ENCODE measurements at regions not wholly inside any gene's neighbourhood (a gene's known extent, or its start where the extent isn't known, plus 50 kb on each side); places are given as distances from the start of the nearest gene placed in this dataset.

DNA sequence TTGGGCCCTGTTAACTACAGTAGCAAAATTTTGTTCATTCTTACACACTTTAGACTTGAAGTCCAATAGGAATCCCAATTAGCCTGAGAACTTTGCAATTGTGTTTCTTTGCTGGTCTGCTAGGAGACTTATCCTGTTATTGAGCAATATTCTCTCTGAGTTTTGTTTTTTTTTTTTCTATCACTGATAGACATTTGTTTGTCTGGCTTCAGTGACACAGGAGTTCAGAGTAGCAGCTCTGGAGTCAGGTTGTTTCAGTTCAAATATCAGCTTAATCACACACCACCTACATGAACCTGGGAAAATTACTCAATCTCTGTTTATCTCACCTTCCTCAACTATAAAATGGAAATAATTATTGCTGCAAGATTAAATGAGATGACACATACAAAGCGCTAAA, 360.2 kb upstream of the POU3F3 start:
- no peak for DNase-seq (ENCODE audit: low read depth)
- no peak overlapping the region for H3K4me3 ChIP-seq (ENCODE audit: low read depth, low read length)
- TF ChIP-seq, protein P1, sequence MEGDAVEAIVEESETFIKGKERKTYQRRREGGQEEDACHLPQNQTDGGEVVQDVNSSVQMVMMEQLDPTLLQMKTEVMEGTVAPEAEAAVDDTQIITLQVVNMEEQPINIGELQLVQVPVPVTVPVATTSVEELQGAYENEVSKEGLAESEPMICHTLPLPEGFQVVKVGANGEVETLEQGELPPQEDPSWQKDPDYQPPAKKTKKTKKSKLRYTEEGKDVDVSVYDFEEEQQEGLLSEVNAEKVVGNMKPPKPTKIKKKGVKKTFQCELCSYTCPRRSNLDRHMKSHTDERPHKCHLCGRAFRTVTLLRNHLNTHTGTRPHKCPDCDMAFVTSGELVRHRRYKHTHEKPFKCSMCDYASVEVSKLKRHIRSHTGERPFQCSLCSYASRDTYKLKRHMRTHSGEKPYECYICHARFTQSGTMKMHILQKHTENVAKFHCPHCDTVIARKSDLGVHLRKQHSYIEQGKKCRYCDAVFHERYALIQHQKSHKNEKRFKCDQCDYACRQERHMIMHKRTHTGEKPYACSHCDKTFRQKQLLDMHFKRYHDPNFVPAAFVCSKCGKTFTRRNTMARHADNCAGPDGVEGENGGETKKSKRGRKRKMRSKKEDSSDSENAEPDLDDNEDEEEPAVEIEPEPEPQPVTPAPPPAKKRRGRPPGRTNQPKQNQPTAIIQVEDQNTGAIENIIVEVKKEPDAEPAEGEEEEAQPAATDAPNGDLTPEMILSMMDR (IDR thresholded peaks at IDR 0.05; ENCODE audit: insufficient read depth, low read depth, low read length, missing control alignments), result no peak

- no peak overlapping the region for H3K4me3 ChIP-seq (ENCODE audit: low read depth, low read length)
- TF ChIP-seq, protein P1 (IDR thresholded peaks at IDR 0.05; ENCODE audit: insufficient read depth, low read depth, low read length, missing control alignments), result no peak
- DNase-seq (ENCODE audit: low read depth), result no peak
These were observed 352.6 kb upstream of the POU3F3 start for GRCh38 chr2:104501342-104501741.

DNA sequence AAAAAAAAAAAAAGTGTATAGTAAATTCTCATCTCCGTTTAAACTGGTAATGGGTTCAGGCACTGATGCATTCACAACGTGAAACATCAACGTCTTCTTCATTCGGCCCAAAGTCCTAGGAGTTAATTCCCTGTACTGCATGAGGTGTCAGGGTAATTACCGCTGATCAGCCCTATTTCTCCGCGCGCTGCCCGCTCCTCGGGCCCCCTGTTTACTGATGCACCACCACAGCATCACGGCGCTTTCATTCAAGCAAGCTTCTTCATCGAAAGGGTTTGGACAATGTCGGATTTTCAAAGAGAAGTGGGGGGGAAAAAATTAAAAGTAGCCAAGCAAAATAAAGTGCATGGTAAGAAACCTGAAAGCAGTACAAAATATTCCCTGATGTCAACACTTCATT, 352.0 kb upstream of the POU3F3 start:
- no peak for DNase-seq (ENCODE audit: low read depth)
- TF ChIP-seq, protein P1 (IDR thresholded peaks at IDR 0.05; ENCODE audit: insufficient read depth, low read depth, low read length, missing control alignments), result no peak

DNA sequence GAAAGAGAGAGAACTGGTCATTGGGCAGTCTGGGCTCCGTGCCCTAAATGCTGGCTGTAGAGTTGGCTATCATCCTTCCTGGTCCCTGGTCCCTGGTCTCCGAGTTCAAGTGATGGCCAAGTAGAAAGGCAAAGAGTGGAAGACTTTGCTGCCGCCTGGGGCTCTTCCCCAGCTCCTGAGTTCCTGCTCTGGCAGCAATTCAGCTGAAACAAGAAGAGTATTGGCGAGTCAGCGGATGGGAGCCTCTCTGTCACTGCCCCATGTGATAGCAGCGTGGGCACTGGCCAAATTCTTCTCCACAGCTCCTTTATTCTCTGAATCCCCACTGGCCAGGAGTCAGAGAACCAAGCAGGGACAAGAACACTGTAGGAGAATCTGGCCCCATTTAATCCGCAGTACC, 351.0 kb upstream of the POU3F3 start:
- no peak for DNase-seq (ENCODE audit: low read depth)
- no peak overlapping the region for H3K4me3 ChIP-seq (ENCODE audit: low read depth, low read length)
- TF ChIP-seq, protein P1 (IDR thresholded peaks at IDR 0.05; ENCODE audit: insufficient read depth, low read depth, low read length, missing control alignments), result no peak

More for the DNA sequence above, 352.0 kb upstream of the POU3F3 start:
- H3K4me3 ChIP-seq (ENCODE audit: low read depth, low read length), result no peak overlapping the region

DNA sequence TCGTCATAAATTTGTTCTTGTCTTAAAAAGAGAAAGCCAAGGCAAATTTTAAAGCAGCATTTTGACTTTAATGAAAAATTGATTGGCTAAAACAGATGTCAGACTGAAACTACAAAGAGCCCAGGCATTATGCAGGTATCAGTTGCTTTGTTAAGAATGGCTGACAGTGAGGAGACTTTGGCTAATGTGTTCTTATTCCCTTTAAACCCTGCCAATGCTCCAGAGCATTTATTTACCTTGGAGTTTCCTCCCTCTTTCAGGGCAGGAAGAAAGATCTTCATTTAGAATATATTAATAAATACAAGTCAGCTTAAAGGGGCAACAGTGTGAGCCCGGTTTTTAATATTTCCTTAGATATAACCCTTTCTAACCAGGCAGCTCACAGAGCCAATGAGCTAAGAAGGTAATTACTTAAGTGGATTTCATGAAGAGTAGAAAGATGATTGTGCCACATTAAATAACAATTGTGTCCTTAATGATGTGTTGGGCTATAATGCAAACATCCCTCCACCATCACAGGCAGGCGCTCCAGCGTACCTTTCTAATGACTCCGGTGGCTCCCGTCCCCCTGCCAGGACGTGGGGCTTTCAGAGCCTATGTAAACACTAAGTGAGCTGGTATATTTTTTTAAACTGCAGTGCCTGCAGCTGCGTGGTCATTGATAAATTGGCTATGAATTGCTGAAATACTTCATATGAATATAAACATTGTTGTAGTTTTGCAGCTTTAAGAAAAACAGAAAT, 349.4 kb upstream of the POU3F3 start:
- TF ChIP-seq, protein P1 (IDR thresholded peaks at IDR 0.05; ENCODE audit: insufficient read depth, low read depth, low read length, missing control alignments), result no peak
- DNase-seq (ENCODE audit: low read depth), result no peak
- no peak overlapping the region for H3K4me3 ChIP-seq (ENCODE audit: low read depth, low read length)

DNA sequence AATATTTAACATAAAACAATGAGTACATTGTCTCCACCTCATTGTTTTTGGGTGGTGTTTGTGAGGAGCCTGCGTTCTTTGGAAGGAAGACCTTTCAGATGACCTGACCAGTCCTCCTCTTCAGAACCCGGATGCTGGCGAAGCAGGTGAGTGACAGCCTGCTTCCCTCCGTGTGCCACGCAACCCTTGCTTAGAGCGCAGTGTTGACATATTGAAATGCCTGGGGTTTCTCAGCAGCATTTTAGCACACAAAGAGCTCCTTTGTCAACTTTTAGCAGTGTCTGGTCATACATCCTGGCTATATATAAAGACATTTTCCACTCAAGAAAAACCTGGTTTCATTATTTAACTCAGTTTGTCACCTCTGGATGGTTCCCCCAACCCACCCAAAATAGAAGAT, 335.7 kb upstream of the POU3F3 start:
- TF ChIP-seq, protein P1 (IDR thresholded peaks at IDR 0.05; ENCODE audit: insufficient read depth, low read depth, low read length, missing control alignments), result no peak
- H3K4me3 ChIP-seq (ENCODE audit: low read depth, low read length), result no peak overlapping the region
- DNase-seq (ENCODE audit: low read depth), result no peak

GRCh38 chr2:104521247-104521646, 332.7 kb upstream of the POU3F3 start:
- peak; percentile 5 for DNase-seq (ENCODE audit: low read depth)
- TF ChIP-seq, protein P1 (IDR thresholded peaks at IDR 0.05; ENCODE audit: insufficient read depth, low read depth, low read length, missing control alignments), result no peak
- H3K4me3 ChIP-seq (ENCODE audit: low read depth, low read length), result no peak overlapping the region
